ENCODE measurements at regions not wholly inside any gene's neighbourhood (a gene's known extent, or its start where the extent isn't known, plus 50 kb on each side); places are given as distances from the start of the nearest gene placed in this dataset.

- TF ChIP-seq, protein P1, sequence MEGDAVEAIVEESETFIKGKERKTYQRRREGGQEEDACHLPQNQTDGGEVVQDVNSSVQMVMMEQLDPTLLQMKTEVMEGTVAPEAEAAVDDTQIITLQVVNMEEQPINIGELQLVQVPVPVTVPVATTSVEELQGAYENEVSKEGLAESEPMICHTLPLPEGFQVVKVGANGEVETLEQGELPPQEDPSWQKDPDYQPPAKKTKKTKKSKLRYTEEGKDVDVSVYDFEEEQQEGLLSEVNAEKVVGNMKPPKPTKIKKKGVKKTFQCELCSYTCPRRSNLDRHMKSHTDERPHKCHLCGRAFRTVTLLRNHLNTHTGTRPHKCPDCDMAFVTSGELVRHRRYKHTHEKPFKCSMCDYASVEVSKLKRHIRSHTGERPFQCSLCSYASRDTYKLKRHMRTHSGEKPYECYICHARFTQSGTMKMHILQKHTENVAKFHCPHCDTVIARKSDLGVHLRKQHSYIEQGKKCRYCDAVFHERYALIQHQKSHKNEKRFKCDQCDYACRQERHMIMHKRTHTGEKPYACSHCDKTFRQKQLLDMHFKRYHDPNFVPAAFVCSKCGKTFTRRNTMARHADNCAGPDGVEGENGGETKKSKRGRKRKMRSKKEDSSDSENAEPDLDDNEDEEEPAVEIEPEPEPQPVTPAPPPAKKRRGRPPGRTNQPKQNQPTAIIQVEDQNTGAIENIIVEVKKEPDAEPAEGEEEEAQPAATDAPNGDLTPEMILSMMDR (IDR thresholded peaks at IDR 0.05; ENCODE audit: extremely low read depth in 1 of 2, insufficient read depth in 1 of 2, low read depth in 1 of 2, low read length in 2 of 2), result no peak
- TF ChIP-seq, protein P2, sequence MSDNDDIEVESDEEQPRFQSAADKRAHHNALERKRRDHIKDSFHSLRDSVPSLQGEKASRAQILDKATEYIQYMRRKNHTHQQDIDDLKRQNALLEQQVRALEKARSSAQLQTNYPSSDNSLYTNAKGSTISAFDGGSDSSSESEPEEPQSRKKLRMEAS (IDR thresholded peaks at IDR 0.05; ENCODE audit: insufficient read depth, insufficient read length), result no peak
- TF ChIP-seq POLR2A (IDR thresholded peaks at IDR 0.05; ENCODE audit: low read depth, low read length) (no peak), JUN (IDR thresholded peaks at IDR 0.05; ENCODE audit: borderline replicate concordance, insufficient read depth, insufficient read length, low read depth) (no peak), POLR2AphosphoS5 (IDR thresholded peaks at IDR 0.05; ENCODE audit: insufficient read depth, low read depth, low read length) (no peak), EZH2 (IDR thresholded peaks at IDR 0.05; ENCODE audit: borderline replicate concordance, low read depth, low read length, severe bottlenecking) (no peak), FOS (IDR thresholded peaks at IDR 0.05; ENCODE audit: borderline replicate concordance, insufficient read depth, low read length) (no peak)
Measured at GRCh38 chr2:193349642-193350041, 1154.9 kb upstream of the TMEFF2 start.

All from endothelial cell of umbilical vein (primary cell).